Upper lobe of left lung (tissue), 6 donors: ENCODE measurements at regions not wholly inside any gene's neighbourhood (a gene's known extent, or its start where the extent isn't known, plus 50 kb on each side); places are given as distances from the start of the nearest gene placed in this dataset.
A peak's percentile ranks its signal among the peaks of the same experiment; 100 is the strongest.
"Not testable (repeated sequence)": the region's sequence is repeated elsewhere in the genome, so short reads cannot be mapped to it uniquely, and the experiment has no call there.

Experiments
- ATAC-seq, 2 donors: fragments of 200-7000 bp; cut with Tn5 transposase; one replicate each; pipeline ENCODE4 v1.9.1; 2022; ENCODE audit warnings: mild to moderate bottlenecking in 2 of 2, moderate library complexity in 2 of 2; ENCODE audit not compliant: low FRiP score in 2 of 2
- DNase-seq, 2 donors: peaks; one replicate each; pipeline ENCODE4 v3.0.0-alpha.2; 2019 to 2020
- H3K27ac ChIP-seq, 4 donors: fragments of 200-600 bp; sonication (generic); one replicate each; pipeline ENCODE4 v1.5.1; 2016 to 2019
- H3K27me3 ChIP-seq, 4 donors: fragments of 200-600 bp; sonication (generic); one replicate each; pipeline ENCODE4 v1.5.1; 2017 to 2019
- H3K36me3 ChIP-seq, 4 donors: fragments of 200-600 bp; sonication (generic); one replicate each; pipeline ENCODE4 v1.5.1; 2016 to 2019
- H3K4me1 ChIP-seq, 4 donors: fragments of 200-600 bp; sonication (generic); one replicate each; pipeline ENCODE4 v1.5.1; 2018 to 2019
- H3K4me3 ChIP-seq, 4 donors: fragments of 200-600 bp; sonication (generic); one replicate each; pipeline ENCODE4 v1.5.1; 2017 to 2019; ENCODE audit warnings: mild to moderate bottlenecking in 2 of 4, moderate library complexity in 1 of 4
- H3K9me3 ChIP-seq, 4 donors: fragments of 200-600 bp; sonication (generic); one replicate each; pipeline ENCODE4 v1.5.1; 2018 to 2019
- CTCF ChIP-seq, 6 experiments: fragments of 450-650 bp in 4 of 6; fragments of 200-600 bp in 2 of 6; sonication (generic) in 2 of 6; IDR thresholded peaks; one replicate each; pipeline ENCODE4 v1.5.1; 2016 to 2019; ENCODE audit warnings: antibody characterized with exemption in 6 of 6
- EP300 ChIP-seq, 4 donors: sonication (generic); formaldehyde crosslinking; IDR thresholded peaks; one replicate each; pipeline ENCODE4 v1.5.1; 2017; ENCODE audit warnings: antibody characterized with exemption in 4 of 4, control low read depth in 2 of 4
- POLR2A ChIP-seq, 4 donors: fragments of 450-650 bp; IDR thresholded peaks; one replicate each; pipeline ENCODE4 v1.5.1; 2016 to 2017; ENCODE audit warnings: antibody characterized with exemption in 4 of 4, mild to moderate bottlenecking in 2 of 4
- POLR2AphosphoS5 ChIP-seq, 2 donors: sonication (generic); formaldehyde crosslinking; IDR thresholded peaks; one replicate each; pipeline ENCODE4 v1.5.1; 2017; ENCODE audit warnings: antibody characterized with exemption in 2 of 2
- WGBS, 2 donors: methylation state at CpG; one replicate each; pipeline ENCODE4 v1.1.5; 2017 to 2018; 5-methylcytosine and 5-hydroxymethylcytosine counted together
- donor health status: DM: no; HTN: no; CAD: no; lungs with moderate emphysema.
- donor health status: DM: no; HTN: yes; CAD: no; lungs with severe emphysema.

DNA sequence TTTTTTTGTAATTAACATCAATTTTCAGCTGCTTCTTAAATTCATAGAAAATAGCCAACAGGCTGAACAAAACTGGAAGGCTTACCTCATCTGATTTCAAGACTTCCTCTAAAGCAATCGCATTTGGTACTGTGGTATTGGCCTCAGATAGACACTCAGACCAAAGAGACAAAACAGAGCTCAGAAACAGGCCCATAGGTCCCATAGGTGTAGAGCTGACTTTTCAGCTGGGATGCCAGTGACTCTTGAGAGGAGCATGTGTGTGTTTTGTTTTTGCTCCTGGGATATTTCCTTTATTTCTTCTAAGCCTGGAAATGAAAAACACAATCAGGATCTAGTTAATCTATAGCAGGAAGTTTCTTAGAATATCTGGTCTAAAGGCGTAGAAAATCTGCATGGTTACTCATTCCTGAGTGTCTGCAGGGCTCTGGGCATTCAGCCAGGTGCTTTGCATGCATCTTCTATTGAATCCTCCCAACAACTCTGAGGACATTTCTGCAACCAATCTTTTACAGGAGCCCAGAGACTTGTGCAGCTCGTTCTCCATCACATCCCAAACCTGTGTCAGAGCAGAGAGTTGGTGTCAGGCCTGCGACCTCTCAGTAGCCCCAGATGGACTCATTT lies 190.8 kb downstream of the RTP5 start:
- H3K9me3 ChIP-seq = no peaks in the 10 kb centered on the region
- H3K27ac ChIP-seq = no peak overlapping the region
- WGBS, 2 donors = 60 to 68% methylated on average over 2 to 4 of the region's 4 CpGs
- TF ChIP-seq POLR2AphosphoS5 (IDR thresholded peaks at IDR 0.05) = no peak
- no peak for TF ChIP-seq CTCF (IDR thresholded peaks at IDR 0.05)
- no peak for TF ChIP-seq POLR2A (IDR thresholded peaks at IDR 0.05)
- no peak for TF ChIP-seq EP300 (IDR thresholded peaks at IDR 0.05)
- H3K27me3 ChIP-seq = peaks cover 0 to 3% (median 0%) of the 10 kb centered on the region in 4 donors
- no peak overlapping the region for H3K4me3 ChIP-seq
- DNase-seq = no peak
- H3K4me1 ChIP-seq = no peaks in the 10 kb centered on the region
- H3K36me3 ChIP-seq = no peaks in the 10 kb centered on the region
- no peak for ATAC-seq

- not testable (repeated sequence) for H3K27me3 ChIP-seq
- WGBS, 2 donors = 84 to 94% methylated on average over 8 to 17 of the region's 17 CpGs
- DNase-seq = peak in 1 of 2 donors; percentile 48
Observed at GRCh38 chr2:242061930-242062329, 192.4 kb downstream of the RTP5 start.

DNA sequence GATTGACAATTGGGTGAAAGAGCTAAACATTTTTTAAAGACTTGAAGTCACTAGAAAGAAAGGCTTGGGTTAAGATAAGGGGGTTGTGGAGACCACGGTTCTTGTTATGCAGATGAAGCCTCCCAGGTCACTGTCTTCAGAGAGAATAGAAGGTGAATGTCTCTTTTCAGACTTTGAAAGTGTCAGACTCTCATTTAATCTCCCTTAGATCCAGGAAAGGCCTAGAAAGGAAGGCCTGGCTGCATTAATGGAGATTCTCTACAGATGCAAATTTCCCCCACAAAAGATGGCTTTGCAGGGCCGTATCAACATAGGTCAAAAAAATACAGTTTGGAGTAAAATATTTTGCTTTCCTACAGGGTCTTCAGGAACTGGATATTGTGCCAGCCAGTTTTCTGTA lies 193.9 kb downstream of the RTP5 start:
- H3K4me1 ChIP-seq = no peaks in the 10 kb centered on the region
- no peak overlapping the region for H3K27ac ChIP-seq
- no peaks in the 10 kb centered on the region for H3K27me3 ChIP-seq
- no peaks in the 10 kb centered on the region for H3K9me3 ChIP-seq
- H3K4me3 ChIP-seq = no peak overlapping the region
- DNase-seq (no peak), ATAC-seq (no peak)
- TF ChIP-seq POLR2A (IDR thresholded peaks at IDR 0.05) (no peak), CTCF (IDR thresholded peaks at IDR 0.05) (no peak), POLR2AphosphoS5 (IDR thresholded peaks at IDR 0.05) (no peak), EP300 (IDR thresholded peaks at IDR 0.05) (no peak)
- no peaks in the 10 kb centered on the region for H3K36me3 ChIP-seq
- WGBS, 2 donors = 57 to 77% methylated on average over 2 of the region's 2 CpGs

More at GRCh38 chr2:242061930-242062329, 192.4 kb downstream of the RTP5 start:
- H3K9me3 ChIP-seq, H3K4me3 ChIP-seq, H3K4me1 ChIP-seq, ATAC-seq, H3K36me3 ChIP-seq, H3K27ac ChIP-seq: not testable (repeated sequence)

DNA sequence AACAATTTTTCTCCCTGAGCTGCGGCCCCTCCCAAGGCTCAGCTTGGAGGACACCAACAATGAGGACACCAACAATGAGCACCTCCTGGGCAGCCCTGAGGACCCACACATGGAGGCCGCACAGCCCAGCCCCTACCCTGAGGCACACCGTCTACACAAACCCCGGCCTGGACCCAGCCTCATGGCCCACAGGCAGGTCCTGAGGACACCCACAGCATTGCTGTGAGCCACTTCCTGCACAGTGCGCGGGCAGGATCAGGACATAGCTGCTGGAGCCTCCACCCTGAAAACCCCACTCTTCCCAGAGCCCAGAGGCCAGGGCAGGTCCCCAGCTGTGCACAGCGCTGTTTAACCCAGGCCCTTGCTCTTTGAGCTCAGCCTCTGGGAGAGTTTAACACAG lies 194.3 kb downstream of the RTP5 start:
- H3K27me3 ChIP-seq = no peaks in the 10 kb centered on the region
- TF ChIP-seq POLR2A (IDR thresholded peaks at IDR 0.05) (no peak), CTCF (IDR thresholded peaks at IDR 0.05) (no peak), POLR2AphosphoS5 (IDR thresholded peaks at IDR 0.05) (no peak), EP300 (IDR thresholded peaks at IDR 0.05) (no peak)
- 89% methylated on average over 2 to 7 of the region's 7 CpGs for WGBS, 2 donors
- no peaks in the 10 kb centered on the region for H3K4me1 ChIP-seq
- H3K4me3 ChIP-seq = no peak overlapping the region
- no peaks in the 10 kb centered on the region for H3K36me3 ChIP-seq
- ATAC-seq (peak in 1 of 2 donors; percentile 35), DNase-seq (no peak)
- no peaks in the 10 kb centered on the region for H3K9me3 ChIP-seq
- H3K27ac ChIP-seq = no peak overlapping the region

GRCh38 chr2:242064364-242065250 lies 195.1 kb downstream of the RTP5 start:
- no peak overlapping the region for H3K27ac ChIP-seq
- DNase-seq = no peak

More at GRCh38 chr2:242064364-242065250, 195.1 kb downstream of the RTP5 start:
- Histone ChIP-seq H3K4me3 (no peak overlapping the region), H3K27me3 (no peaks in the 10 kb centered on the region), H3K9me3 (no peaks in the 10 kb centered on the region), H3K36me3 (no peaks in the 10 kb centered on the region), H3K4me1 (no peaks in the 10 kb centered on the region)
- WGBS, 2 donors = 86 to 88% methylated on average over 18 to 19 of the region's 19 CpGs
- no peak for ATAC-seq
- TF ChIP-seq POLR2AphosphoS5 (IDR thresholded peaks at IDR 0.05) (no peak), EP300 (IDR thresholded peaks at IDR 0.05) (no peak), POLR2A (IDR thresholded peaks at IDR 0.05) (no peak), CTCF (IDR thresholded peaks at IDR 0.05) (no peak)
